ENCODE measurements at regions not wholly inside any gene's neighbourhood (a gene's known extent, or its start where the extent isn't known, plus 50 kb on each side); places are given as distances from the start of the nearest gene placed in this dataset.

GRCh38 chr1:188070848-188071247 lies 1242.1 kb downstream of the PLA2G4A start:
- no peak overlapping the region for H2AFZ ChIP-seq (ENCODE audit: low read length)
- H3K4me3 ChIP-seq (ENCODE audit: low read length) = no peak overlapping the region
- no peaks in the 10 kb centered on the region for H3K79me2 ChIP-seq (ENCODE audit: low read length)
- no peak overlapping the region for H3K4me2 ChIP-seq (ENCODE audit: low read depth, low read length)
- H3K4me1 ChIP-seq (ENCODE audit: low read length) = no peaks in the 10 kb centered on the region
- H3K36me3 ChIP-seq (replicated peaks; ENCODE audit: insufficient read depth, low read length) = no peaks in the 10 kb centered on the region
- no peaks in the 10 kb centered on the region for H4K20me1 ChIP-seq (ENCODE audit: insufficient read depth, low read length)
- no peak overlapping the region for H3K9ac ChIP-seq (ENCODE audit: low read length)
- H3K27ac ChIP-seq (ENCODE audit: low read length) = no peak overlapping the region
- TF ChIP-seq CTCF (IDR thresholded peaks at IDR 0.05; ENCODE audit: low read length) = no peak
- no peak for TF ChIP-seq EZH2 (optimal IDR thresholded peaks at IDR 0.05; ENCODE audit: low read depth, low read length)
- no peak for TF ChIP-seq EZH2phosphoT487 (IDR thresholded peaks at IDR 0.05; ENCODE audit: low read length)
- no peaks in the 10 kb centered on the region for H3K27me3 ChIP-seq (replicated peaks; ENCODE audit: insufficient read depth, low read length)
- no peaks in the 10 kb centered on the region for H3K9me2 ChIP-seq (replicated peaks; ENCODE audit: insufficient read depth, low read length)
- no peaks in the 10 kb centered on the region for H3F3A ChIP-seq (ENCODE audit: insufficient read depth, low read length)
- H3K9me3 ChIP-seq (replicated peaks; ENCODE audit: insufficient read depth, low read length) = no peaks in the 10 kb centered on the region
- no peak for DNase-seq

- H3K9ac ChIP-seq (ENCODE audit: low read length) = no peak overlapping the region
- H4K20me1 ChIP-seq (ENCODE audit: insufficient read depth, low read length) = no peaks in the 10 kb centered on the region
- no peak overlapping the region for H3K4me2 ChIP-seq (ENCODE audit: low read depth, low read length)
- TF ChIP-seq EZH2phosphoT487 (IDR thresholded peaks at IDR 0.05; ENCODE audit: low read length) = no peak
- no peak for TF ChIP-seq EZH2 (optimal IDR thresholded peaks at IDR 0.05; ENCODE audit: low read depth, low read length)
- no peak for TF ChIP-seq CTCF (IDR thresholded peaks at IDR 0.05; ENCODE audit: low read length)
- no peaks in the 10 kb centered on the region for H3F3A ChIP-seq (ENCODE audit: insufficient read depth, low read length)
- no peak overlapping the region for H2AFZ ChIP-seq (ENCODE audit: low read length)
- no peaks in the 10 kb centered on the region for H3K9me2 ChIP-seq (replicated peaks; ENCODE audit: insufficient read depth, low read length)
- no peak overlapping the region for H3K4me3 ChIP-seq (ENCODE audit: low read length)
- no peaks in the 10 kb centered on the region for H3K9me3 ChIP-seq (replicated peaks; ENCODE audit: insufficient read depth, low read length)
- no peaks in the 10 kb centered on the region for H3K79me2 ChIP-seq (ENCODE audit: low read length)
- H3K27me3 ChIP-seq (replicated peaks; ENCODE audit: insufficient read depth, low read length) = no peaks in the 10 kb centered on the region
- no peaks in the 10 kb centered on the region for H3K36me3 ChIP-seq (replicated peaks; ENCODE audit: insufficient read depth, low read length)
- no peak for DNase-seq
- H3K27ac ChIP-seq (ENCODE audit: low read length) = no peak overlapping the region
- H3K4me1 ChIP-seq (ENCODE audit: low read length) = no peaks in the 10 kb centered on the region
These were observed 1260.3 kb downstream of the PLA2G4A start for GRCh38 chr1:188089015-188089414.

- Histone ChIP-seq H3K36me3 (replicated peaks; ENCODE audit: insufficient read depth, low read length) (no peaks in the 10 kb centered on the region), H3K27me3 (replicated peaks; ENCODE audit: insufficient read depth, low read length) (no peaks in the 10 kb centered on the region), H2AFZ (ENCODE audit: low read length) (no peak overlapping the region), H3K27ac (ENCODE audit: low read length) (no peak overlapping the region), H3K9me2 (replicated peaks; ENCODE audit: insufficient read depth, low read length) (no peaks in the 10 kb centered on the region), H3K4me3 (ENCODE audit: low read length) (no peak overlapping the region), H3K9me3 (replicated peaks; ENCODE audit: insufficient read depth, low read length) (no peaks in the 10 kb centered on the region), H3K4me2 (ENCODE audit: low read depth, low read length) (no peak overlapping the region), H3K4me1 (ENCODE audit: low read length) (no peaks in the 10 kb centered on the region), H3K79me2 (ENCODE audit: low read length) (no peaks in the 10 kb centered on the region), H3F3A (ENCODE audit: insufficient read depth, low read length) (no peaks in the 10 kb centered on the region), H3K9ac (ENCODE audit: low read length) (no peak overlapping the region), H4K20me1 (ENCODE audit: insufficient read depth, low read length) (no peaks in the 10 kb centered on the region)
- DNase-seq = no peak
- TF ChIP-seq EZH2 (optimal IDR thresholded peaks at IDR 0.05; ENCODE audit: low read depth, low read length) (no peak), EZH2phosphoT487 (IDR thresholded peaks at IDR 0.05; ENCODE audit: low read length) (no peak), CTCF (IDR thresholded peaks at IDR 0.05; ENCODE audit: low read length) (no peak)
These were observed 1260.7 kb downstream of the PLA2G4A start for GRCh38 chr1:188089461-188089860.

Measured in MM.1S (cell line).